ENCODE measurements at regions not wholly inside any gene's neighbourhood (a gene's known extent, or its start where the extent isn't known, plus 50 kb on each side); places are given as distances from the start of the nearest gene placed in this dataset.

DNA sequence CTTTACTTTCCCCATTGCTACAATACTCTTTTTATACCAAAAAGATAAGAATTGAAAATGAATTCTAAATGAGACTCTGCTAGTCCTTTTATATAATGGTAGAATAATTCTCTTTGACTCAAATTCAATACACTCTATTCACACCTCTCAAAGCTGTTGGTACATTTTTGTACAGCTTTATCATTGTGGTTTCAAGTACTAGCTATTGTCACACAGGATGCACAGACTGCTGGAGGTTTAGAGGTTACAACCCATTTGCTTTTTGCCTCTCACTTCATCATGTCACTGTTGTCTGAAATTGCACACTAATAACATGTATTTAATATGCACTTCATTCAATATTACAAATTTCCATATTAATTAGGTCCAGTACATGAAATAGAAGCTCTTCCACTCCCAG, 442.2 kb upstream of the ARID1B start:
- H3K27me3 ChIP-seq (ENCODE audit: insufficient read depth, low read length), result no peaks in the 10 kb centered on the region
- no peak overlapping the region for H2AFZ ChIP-seq (ENCODE audit: low read depth, low read length, poor library complexity, severe bottlenecking)
- no peaks in the 10 kb centered on the region for H3K79me2 ChIP-seq (ENCODE audit: insufficient read depth, low read length)
- H3K4me1 ChIP-seq (ENCODE audit: control insufficient read depth in 1 of 2, insufficient read depth in 2 of 2, low read length in 2 of 2), result no peaks in the 10 kb centered on the region
- DNase-seq (ENCODE audit: low read depth, low spot score) (no peak), ATAC-seq (no peak)
- H3K4me3 ChIP-seq (replicated peaks in 1 of 2; ENCODE audit: low read depth in 1 of 2, low read length in 2 of 2), result no peak overlapping the region
- H3K9me2 ChIP-seq (ENCODE audit: insufficient read depth), result no peaks in the 10 kb centered on the region
- ChIA-PET POLR2A (no interaction called here), CTCF (no interaction called here), RAD21 (ENCODE audit: low non-redundant PET in 1 of 2, low total read pairs in 2 of 2, uncharacterized antibody in 2 of 2, unreplicated experiment in 2 of 2) (no interaction called here)
- H3K4me2 ChIP-seq (ENCODE audit: low read length), result no peak overlapping the region
- H3K9ac ChIP-seq (ENCODE audit: low read length), result no peak overlapping the region
- no TSS peak for BruUV-seq (replicated peaks)
- peaks cover 0 to 8% of the 10 kb centered on the region in 2 experiments; a peak in 1 of 4 replicates for H3K9me3 ChIP-seq (ENCODE audit: control insufficient read depth in 1 of 2, insufficient read depth in 1 of 2, low read depth in 1 of 2, low read length in 2 of 2)
- no peaks in the 10 kb centered on the region for H4K20me1 ChIP-seq (ENCODE audit: insufficient read depth)
- intact Hi-C loops (cut with micrococcal nuclease), result no loop called here
- H3K27ac ChIP-seq (ENCODE audit: low read depth, low read length), result no peak overlapping the region
- H3K36me3 ChIP-seq (ENCODE audit: control insufficient read depth in 1 of 2, insufficient read depth in 2 of 2, low read length in 2 of 2), result no peaks in the 10 kb centered on the region
- TF ChIP-seq TCF7L2 (IDR thresholded peaks at IDR 0.05; ENCODE audit: borderline replicate concordance, extremely low read depth, insufficient read depth, insufficient read length) (no peak), MAX (IDR thresholded peaks at IDR 0.05) (no peak), SRF (IDR thresholded peaks at IDR 0.05; ENCODE audit: low read depth) (no peak), YY1 (IDR thresholded peaks at IDR 0.05; ENCODE audit: extremely low read depth, insufficient replicate concordance, low read depth, low read length) (no peak), CEBPB (IDR thresholded peaks at IDR 0.05; ENCODE audit: low read depth) (no peak), ELF1 (IDR thresholded peaks at IDR 0.05; ENCODE audit: borderline replicate concordance, low read depth) (no peak), RAD21 (IDR thresholded peaks at IDR 0.05; ENCODE audit: low read depth) (no peak), EZH2phosphoT487 (IDR thresholded peaks at IDR 0.05; ENCODE audit: borderline replicate concordance) (no peak), EZH2 (IDR thresholded peaks at IDR 0.05) (no peak), POLR2AphosphoS5 (IDR thresholded peaks at IDR 0.05; ENCODE audit: low read depth, low read length) (no peak), SP1 (IDR thresholded peaks at IDR 0.05; ENCODE audit: low read depth) (no peak), JUND (IDR thresholded peaks at IDR 0.05) (no peak), ZFX (IDR thresholded peaks at IDR 0.05) (no peak), POLR2A (IDR thresholded peaks at IDR 0.05; ENCODE audit: borderline replicate concordance, extremely low read depth, insufficient read depth, insufficient read length) (no peak), EGR1 (IDR thresholded peaks at IDR 0.05; ENCODE audit: low read depth) (no peak), FOSL1 (IDR thresholded peaks at IDR 0.05; ENCODE audit: low read depth) (no peak), ZNF274 (IDR thresholded peaks at IDR 0.05; ENCODE audit: low read depth, low read length) (no peak), ZBTB33 (IDR thresholded peaks at IDR 0.05; ENCODE audit: extremely low read depth, insufficient replicate concordance, low read length) (no peak)
- TF ChIP-seq, protein P1, sequence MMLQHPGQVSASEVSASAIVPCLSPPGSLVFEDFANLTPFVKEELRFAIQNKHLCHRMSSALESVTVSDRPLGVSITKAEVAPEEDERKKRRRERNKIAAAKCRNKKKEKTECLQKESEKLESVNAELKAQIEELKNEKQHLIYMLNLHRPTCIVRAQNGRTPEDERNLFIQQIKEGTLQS (IDR thresholded peaks at IDR 0.05), result no peak
- TF ChIP-seq, protein P2, sequence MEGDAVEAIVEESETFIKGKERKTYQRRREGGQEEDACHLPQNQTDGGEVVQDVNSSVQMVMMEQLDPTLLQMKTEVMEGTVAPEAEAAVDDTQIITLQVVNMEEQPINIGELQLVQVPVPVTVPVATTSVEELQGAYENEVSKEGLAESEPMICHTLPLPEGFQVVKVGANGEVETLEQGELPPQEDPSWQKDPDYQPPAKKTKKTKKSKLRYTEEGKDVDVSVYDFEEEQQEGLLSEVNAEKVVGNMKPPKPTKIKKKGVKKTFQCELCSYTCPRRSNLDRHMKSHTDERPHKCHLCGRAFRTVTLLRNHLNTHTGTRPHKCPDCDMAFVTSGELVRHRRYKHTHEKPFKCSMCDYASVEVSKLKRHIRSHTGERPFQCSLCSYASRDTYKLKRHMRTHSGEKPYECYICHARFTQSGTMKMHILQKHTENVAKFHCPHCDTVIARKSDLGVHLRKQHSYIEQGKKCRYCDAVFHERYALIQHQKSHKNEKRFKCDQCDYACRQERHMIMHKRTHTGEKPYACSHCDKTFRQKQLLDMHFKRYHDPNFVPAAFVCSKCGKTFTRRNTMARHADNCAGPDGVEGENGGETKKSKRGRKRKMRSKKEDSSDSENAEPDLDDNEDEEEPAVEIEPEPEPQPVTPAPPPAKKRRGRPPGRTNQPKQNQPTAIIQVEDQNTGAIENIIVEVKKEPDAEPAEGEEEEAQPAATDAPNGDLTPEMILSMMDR (IDR thresholded peaks at IDR 0.05 in 2 of 3, conservative IDR thresholded peaks at IDR 0.05 in 1 of 3; ENCODE audit: borderline replicate concordance in 1 of 3, insufficient read depth in 1 of 3, low read depth in 2 of 3, low read length in 2 of 3), result no peak
